ENCODE measurements at regions not wholly inside any gene's neighbourhood (a gene's known extent, or its start where the extent isn't known, plus 50 kb on each side); places are given as distances from the start of the nearest gene placed in this dataset.

- DNase-seq = no peak
These were observed 256.2 kb upstream of the NFE2L3 start for GRCh38 chr7:25895792-25896171.

GRCh38 chr7:25897261-25897782 lies 254.7 kb upstream of the NFE2L3 start:
- no peak for DNase-seq

DNA sequence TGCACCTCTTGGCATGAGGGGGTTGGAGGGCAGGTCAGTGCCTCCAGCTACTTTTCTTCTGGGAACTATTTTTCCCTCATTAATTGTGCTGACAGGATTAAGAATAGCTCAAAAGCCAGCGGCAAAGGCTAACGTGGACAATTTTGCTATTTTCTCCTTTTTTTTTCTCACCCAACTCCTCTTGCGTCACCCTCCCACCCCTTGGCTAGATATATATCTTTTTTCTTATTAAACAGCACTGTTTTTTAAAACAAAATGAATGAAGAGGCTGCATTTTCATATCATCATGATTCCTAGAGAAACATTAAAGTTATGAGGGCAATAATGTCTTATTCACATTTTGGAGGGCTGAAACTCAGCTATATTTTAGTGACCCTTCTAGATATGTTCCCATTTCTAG lies 251.8 kb upstream of the NFE2L3 start:
- DNase-seq = no peak

DNA sequence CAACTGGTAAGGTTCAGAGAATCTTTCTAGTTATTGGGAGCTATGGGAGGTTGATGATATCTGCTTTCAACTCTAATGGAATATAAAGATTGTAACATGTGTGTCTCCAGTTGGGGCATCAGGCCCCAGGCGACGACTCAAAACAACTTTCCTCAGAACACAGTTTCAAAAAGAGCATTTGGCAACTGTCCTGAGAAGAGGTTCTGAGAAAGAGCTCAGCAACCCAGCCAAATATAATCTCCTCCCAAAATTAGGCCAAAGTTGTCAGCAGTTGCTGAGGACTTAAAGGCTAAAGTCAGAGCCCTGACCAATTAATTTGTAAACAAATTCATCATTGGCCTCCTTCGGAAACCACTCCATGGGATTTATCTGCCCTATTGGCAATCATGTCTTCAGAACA lies 251.1 kb upstream of the NFE2L3 start:
- DNase-seq = no peak

- DNase-seq = no peak
These were observed 250.3 kb upstream of the NFE2L3 start for GRCh38 chr7:25901658-25902057.

- no peak for DNase-seq
These were observed 246.0 kb upstream of the NFE2L3 start for GRCh38 chr7:25906003-25906402.

DNA sequence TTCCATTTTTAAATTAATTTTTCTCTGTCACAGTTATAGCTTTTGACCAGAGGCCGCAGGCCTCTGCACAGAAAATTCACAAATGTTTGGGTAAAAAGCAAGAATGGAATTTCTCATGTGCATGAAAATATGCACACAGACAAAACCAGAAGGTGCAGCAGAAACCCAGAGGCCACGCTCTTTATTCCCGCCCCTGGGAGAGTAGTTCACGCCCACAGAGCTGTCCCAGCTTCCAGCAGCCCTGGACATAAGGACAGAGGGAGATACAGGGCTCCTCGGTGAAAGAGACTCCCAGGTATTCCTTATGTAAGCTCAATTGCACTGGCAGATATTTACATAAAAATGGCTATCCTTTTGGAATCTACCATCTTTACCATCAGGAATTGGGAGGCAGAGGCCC lies 245.2 kb upstream of the NFE2L3 start:
- no peak for DNase-seq

GRCh38 chr7:25907214-25907613 lies 244.8 kb upstream of the NFE2L3 start:
- no peak for DNase-seq

- DNase-seq = no peak
These were observed 244.3 kb upstream of the NFE2L3 start for GRCh38 chr7:25907731-25908130.

DNA sequence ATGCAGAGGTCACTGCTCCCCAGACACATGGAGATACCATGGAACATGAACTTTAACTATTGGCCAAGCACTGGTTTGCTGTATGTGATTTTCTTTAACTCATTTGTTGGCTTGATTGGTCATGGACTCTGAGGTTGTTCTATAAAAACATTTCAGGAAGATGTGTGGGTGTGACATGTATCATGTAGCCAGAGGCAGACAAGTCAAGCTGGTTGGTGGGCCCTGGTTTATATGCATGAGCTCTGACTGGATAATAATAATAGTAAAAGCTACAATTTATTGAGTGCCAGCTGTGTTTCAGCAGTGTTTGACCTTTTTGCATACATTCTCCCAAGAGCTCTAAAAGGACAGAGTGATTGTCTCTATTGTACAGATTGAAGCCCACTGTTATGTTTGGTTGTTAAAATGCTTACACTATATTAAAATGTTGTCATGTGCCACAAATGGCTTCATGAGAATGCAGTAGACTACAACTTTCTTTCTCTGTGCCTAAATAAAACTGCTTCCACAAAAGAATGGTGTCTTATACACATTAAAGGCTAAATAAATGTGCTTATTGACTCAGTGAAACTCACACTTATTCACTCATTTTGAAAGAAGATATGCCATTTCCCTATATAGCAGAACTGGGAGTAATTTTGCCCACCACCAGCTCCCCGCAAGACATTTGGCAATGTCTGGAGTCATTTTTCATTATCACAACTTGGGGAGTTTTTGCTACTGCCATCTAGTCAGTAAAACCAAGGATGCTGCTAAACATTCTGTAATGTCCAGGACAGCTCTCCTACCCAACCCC lies 243.6 kb upstream of the NFE2L3 start:
- no peak for DNase-seq

DNA sequence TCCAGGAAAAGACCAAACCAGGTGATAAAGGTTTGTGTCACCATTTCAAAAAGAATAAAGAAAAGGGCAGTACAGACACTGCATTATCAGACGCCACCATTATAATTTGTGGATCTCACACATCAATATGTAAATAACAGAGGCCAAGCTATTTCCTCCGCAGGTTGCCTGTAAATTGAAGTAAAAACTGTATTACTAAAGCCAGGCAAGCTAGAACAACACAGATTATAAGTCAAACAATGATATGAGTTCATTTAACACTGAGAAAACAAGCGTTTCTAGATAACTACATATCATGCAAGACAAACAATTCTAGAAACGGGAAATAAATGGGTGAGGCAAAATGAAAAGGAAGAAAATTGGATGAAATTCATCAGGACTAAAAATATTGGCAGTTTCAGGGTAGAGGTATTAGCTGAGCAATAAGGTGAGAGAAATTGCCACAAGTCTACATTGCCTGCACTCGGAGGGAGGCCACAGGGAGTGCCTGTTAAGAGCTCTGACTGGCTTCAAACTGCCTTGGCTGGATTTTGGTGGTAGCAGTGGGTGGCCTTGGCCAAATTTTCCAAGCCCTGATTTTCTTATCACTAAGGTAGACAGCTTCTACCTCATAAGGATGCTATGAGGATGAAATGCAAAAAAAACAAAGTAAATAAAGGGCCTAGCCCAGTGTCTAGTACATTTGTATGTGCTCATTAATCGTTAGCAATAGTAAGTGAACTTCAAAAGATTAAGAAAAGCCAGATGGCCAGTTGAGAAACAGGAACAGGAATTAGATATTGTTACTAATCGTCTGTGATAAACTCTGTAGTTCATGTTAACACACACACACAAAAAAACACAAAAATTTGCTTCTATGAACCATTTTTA lies 240.0 kb upstream of the NFE2L3 start:
- DNase-seq = no peak

GRCh38 chr7:25913598-25914224 lies 238.3 kb upstream of the NFE2L3 start:
- no peak for DNase-seq

GRCh38 chr7:25918731-25919130 lies 233.3 kb upstream of the NFE2L3 start:
- no peak for DNase-seq

GRCh38 chr7:25922296-25922695 lies 229.7 kb upstream of the NFE2L3 start:
- DNase-seq = no peak

GRCh38 chr7:25923741-25924460 lies 228.1 kb upstream of the NFE2L3 start:
- no peak for DNase-seq

DNA sequence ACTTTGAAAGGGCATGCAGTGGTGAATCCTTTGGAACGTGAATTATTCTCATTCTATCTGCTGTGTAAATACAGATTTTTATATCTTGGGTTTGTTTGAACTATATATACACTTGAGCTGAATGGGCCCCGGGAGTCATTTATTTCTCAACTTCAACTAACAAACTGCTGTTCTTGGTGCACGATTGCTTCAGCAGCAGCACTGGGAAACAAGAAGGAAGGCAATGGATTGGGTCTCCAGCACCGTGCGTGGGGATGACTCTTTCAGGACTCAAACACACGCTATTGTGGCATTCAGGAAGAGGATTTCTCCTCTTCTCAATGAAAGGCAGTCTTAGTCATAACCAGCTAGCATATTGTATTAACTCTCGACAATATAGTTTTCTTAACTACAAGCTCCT lies 226.0 kb upstream of the NFE2L3 start:
- DNase-seq = no peak

GRCh38 chr7:25926451-25926850 lies 225.5 kb upstream of the NFE2L3 start:
- DNase-seq = no peak

- DNase-seq = no peak
These were observed 224.9 kb upstream of the NFE2L3 start for GRCh38 chr7:25926891-25927625.

DNA sequence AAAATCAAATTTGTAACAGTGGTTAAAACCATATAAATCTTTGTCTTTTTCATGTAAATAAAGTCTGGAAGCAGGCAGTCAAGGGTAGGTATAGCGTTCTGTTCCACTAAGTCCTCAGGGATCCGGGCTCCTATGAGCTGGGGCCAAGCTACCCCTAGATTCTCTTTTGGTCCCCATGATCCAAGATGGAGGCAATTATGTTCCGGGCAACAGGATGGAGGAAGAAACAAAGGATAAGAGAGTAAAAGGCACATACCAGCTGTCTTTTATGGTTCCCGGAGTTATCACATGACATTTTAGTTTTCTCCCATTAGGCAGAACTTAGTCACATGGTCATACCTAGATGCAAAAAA lies 224.4 kb upstream of the NFE2L3 start:
- DNase-seq = no peak

DNA sequence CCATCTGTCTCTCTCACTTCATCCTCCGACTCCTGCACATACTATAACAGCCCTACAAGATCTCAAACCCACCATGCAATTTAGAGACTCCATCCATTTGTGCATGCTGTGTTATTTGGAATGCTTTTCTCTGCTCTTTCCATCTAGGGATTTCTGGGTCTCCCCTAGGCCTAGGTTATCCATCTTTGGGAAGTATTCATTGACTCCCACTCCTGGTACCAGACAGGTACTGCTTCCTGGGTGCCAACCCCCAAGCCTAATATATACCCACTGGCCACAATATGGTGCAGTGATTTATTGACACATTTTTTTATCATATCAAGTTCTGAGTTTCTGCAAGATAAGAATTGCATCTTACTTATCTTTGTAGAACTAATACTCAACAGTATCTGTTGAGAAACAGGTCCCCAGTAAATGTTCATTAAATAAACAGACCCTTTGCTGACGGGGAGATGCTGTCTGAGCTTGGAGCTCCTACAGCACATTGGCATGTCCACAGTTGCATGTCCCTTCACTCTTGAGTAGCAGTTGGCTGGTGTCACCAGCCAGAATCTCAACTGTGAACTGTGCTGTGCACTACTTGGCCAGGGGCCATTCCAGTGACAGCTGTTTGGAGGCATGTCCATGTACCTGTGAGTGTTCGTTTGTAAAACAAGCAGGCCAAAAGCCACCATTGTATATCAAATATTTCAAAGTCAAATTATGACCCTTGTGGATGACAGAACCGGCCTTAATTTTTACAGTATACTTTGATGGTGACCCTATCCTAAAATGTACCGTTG lies 223.3 kb upstream of the NFE2L3 start:
- DNase-seq = no peak

GRCh38 chr7:25929448-25929847 lies 222.6 kb upstream of the NFE2L3 start:
- DNase-seq = no peak

All from T-helper 9 cell (primary cell).